H1 (cell line): ENCODE measurements at regions not wholly inside any gene's neighbourhood (a gene's known extent, or its start where the extent isn't known, plus 50 kb on each side); places are given as distances from the start of the nearest gene placed in this dataset.

ENCODE experiments used
- CTCF ChIA-PET: fragments of 300-600 bp; sonication (Branson Sonifier 250); formaldehyde crosslinking; loops from one replicate; lab custom pipeline; 2021; ENCODE audit not compliant: partially characterized antibody; lab: Charles Lee
- POLR2A ChIA-PET: fragments of 300-600 bp; sonication (Branson Sonifier 250); formaldehyde crosslinking; loops from one replicate; lab custom pipeline; 2021; ENCODE audit warnings: inconsistent platforms; ENCODE audit not compliant: partially characterized antibody; lab: Charles Lee
- DNase-seq, 2 experiments: peaks; one replicate each; pipeline versions ENCODE4 v3.0.0 to v3.0.0-alpha.2; 2010 to 2022; ENCODE audit warnings: low spot score in 2 of 2, low read depth in 1 of 2, mixed read lengths in 1 of 2
- FAIRE-seq: peaks from 2 replicates; lab custom pipeline; 2011; peaks lifted over from hg19 to GRCh38; lab: Jason Lieb, UNC
- H2AFZ ChIP-seq: 2 replicates; pipeline ENCODE4 v1.8.1; 2012; ENCODE audit warnings: low read length, inconsistent platforms
- H2AK5ac ChIP-seq: 2 replicates; pipeline ENCODE4 v1.6.1; 2013; ENCODE audit warnings: low read depth, low read length
- H2BK120ac ChIP-seq: replicated peaks from 2 replicates; pipeline ENCODE3; 2013; ENCODE audit warnings: low read depth, low read length, inconsistent platforms
- H2BK12ac ChIP-seq: 2 replicates; pipeline ENCODE4 v1.6.1; 2013; ENCODE audit warnings: low read depth, low read length
- H2BK15ac ChIP-seq: 2 replicates; pipeline ENCODE4 v1.6.1; 2013; ENCODE audit warnings: low read length
- H2BK20ac ChIP-seq: 2 replicates; pipeline ENCODE4 v1.6.1; 2013; ENCODE audit warnings: low read length
- H2BK5ac ChIP-seq: 2 replicates; pipeline ENCODE4 v1.6.1; 2013; ENCODE audit warnings: low read depth, low read length
- H3K14ac ChIP-seq: 2 replicates; pipeline ENCODE4 v1.6.1; 2013; ENCODE audit warnings: inconsistent platforms; ENCODE audit not compliant: insufficient read length
- H3K18ac ChIP-seq: 2 replicates; pipeline ENCODE4 v1.6.1; 2013; ENCODE audit warnings: low read length; ENCODE audit errors: extremely low read depth
- H3K23ac ChIP-seq: 2 replicates; pipeline ENCODE4 v1.6.1; 2013; ENCODE audit warnings: inconsistent platforms; ENCODE audit not compliant: insufficient read length
- H3K23me2 ChIP-seq: 2 replicates; pipeline ENCODE4 v1.6.1; 2013; ENCODE audit warnings: low read depth, low read length
- H3K27ac ChIP-seq: 2 replicates; pipeline ENCODE4 v1.6.1; 2011; ENCODE audit warnings: low read depth, low read length, inconsistent platforms
- H3K27me3 ChIP-seq, 4 experiments: replicated peaks in 1 of 4; 1 replicate in 1 of 4; 2 replicates in 3 of 4; pipeline versions ENCODE4 v1.6.1 to v1.8.1; 2011 to 2013; ENCODE audit warnings: low read length in 3 of 4, mild to moderate bottlenecking in 3 of 4, inconsistent platforms in 2 of 4, mixed read lengths in 2 of 4, moderate library complexity in 1 of 4; ENCODE audit not compliant: control insufficient read depth in 3 of 4, insufficient read depth in 3 of 4; ENCODE audit errors: extremely low read depth in 1 of 4
- H3K36me3 ChIP-seq, 4 experiments: 2 replicates each; pipeline versions ENCODE4 v1.6.1 to v1.8.1; 2011 to 2013; ENCODE audit warnings: mild to moderate bottlenecking in 4 of 4, low read length in 3 of 4, moderate library complexity in 2 of 4, control low read depth in 1 of 4, inconsistent platforms in 1 of 4; ENCODE audit not compliant: insufficient read depth in 4 of 4, control insufficient read depth in 2 of 4
- H3K4ac ChIP-seq: replicated peaks from 2 replicates; pipeline ENCODE3; 2013; ENCODE audit warnings: low read length, low read depth, mixed read lengths, inconsistent platforms; ENCODE audit not compliant: insufficient read length
- H3K4me1 ChIP-seq, 4 experiments: replicated peaks in 1 of 4; 1 replicate in 1 of 4; 2 replicates in 3 of 4; pipeline versions ENCODE4 v1.6.1 to v1.8.1; 2011 to 2013; ENCODE audit warnings: low read length in 3 of 4, inconsistent platforms in 2 of 4, mixed read lengths in 1 of 4; ENCODE audit not compliant: insufficient read depth in 4 of 4, control insufficient read depth in 3 of 4
- H3K4me2 ChIP-seq, 2 experiments: 2 replicates each; pipeline versions ENCODE4 v1.6.1 to v1.8.1; 2011 to 2013; ENCODE audit warnings: low read depth in 2 of 2, low read length in 2 of 2, control low read depth in 1 of 2, inconsistent platforms in 1 of 2, mild to moderate bottlenecking in 1 of 2; ENCODE audit not compliant: insufficient read depth in 1 of 2
- H3K4me3 ChIP-seq, 4 experiments: fragments of 200-600, 300-600 bp in 1 of 4; sonication (generic), shearing (Covaris generic), sonication (Bioruptor Twin) in 1 of 4; 2 replicates each; pipeline versions ENCODE4 v1.5.1 to v1.8.1; 2011 to 2016; ENCODE audit warnings: low read length in 4 of 4, low read depth in 3 of 4, control low read depth in 2 of 4, inconsistent platforms in 2 of 4, mild to moderate bottlenecking in 2 of 4, mixed read lengths in 1 of 4, moderate library complexity in 1 of 4; ENCODE audit not compliant: insufficient read depth in 2 of 4; ENCODE audit errors: extremely low read depth in 1 of 4
- H3K56ac ChIP-seq: replicated peaks from 2 replicates; pipeline ENCODE3; 2013; ENCODE audit warnings: low read depth, mild to moderate bottlenecking, mixed read lengths, low read length, inconsistent platforms; ENCODE audit not compliant: insufficient read length
- H3K79me1 ChIP-seq: 2 replicates; pipeline ENCODE4 v1.6.1; 2013; ENCODE audit warnings: low read depth, low read length, control low read depth
- H3K79me2 ChIP-seq, 2 experiments: 2 replicates each; pipeline versions ENCODE4 v1.6.1 to v1.8.1; 2012 to 2013; ENCODE audit warnings: low read length in 2 of 2, mild to moderate bottlenecking in 2 of 2, inconsistent platforms in 1 of 2; ENCODE audit not compliant: insufficient read depth in 2 of 2, control insufficient read depth in 1 of 2
- H3K9ac ChIP-seq, 4 experiments: replicated peaks in 1 of 4; 1 replicate in 1 of 4; 2 replicates in 3 of 4; pipeline versions ENCODE4 v1.6.1 to v1.8.1; 2011 to 2013; ENCODE audit warnings: low read depth in 3 of 4, low read length in 3 of 4, control low read depth in 2 of 4, mild to moderate bottlenecking in 2 of 4, moderate library complexity in 2 of 4, inconsistent platforms in 1 of 4; ENCODE audit errors: extremely low read depth in 1 of 4
- H3K9me3 ChIP-seq, 2 experiments: 2 replicates each; pipeline versions ENCODE4 v1.6.1 to v1.8.1; 2012 to 2013; ENCODE audit warnings: mild to moderate bottlenecking in 2 of 2, moderate library complexity in 2 of 2, control low read depth in 1 of 2, inconsistent platforms in 1 of 2, low read depth in 1 of 2, low read length in 1 of 2, mixed read lengths in 1 of 2; ENCODE audit not compliant: insufficient read depth in 2 of 2
- H4K20me1 ChIP-seq, 2 experiments: replicated peaks in 1 of 2; 2 replicates each; pipeline versions ENCODE3 to v1.8.1; 2011 to 2013; ENCODE audit warnings: inconsistent platforms in 2 of 2, low read length in 2 of 2, mild to moderate bottlenecking in 1 of 2; ENCODE audit not compliant: insufficient read depth in 2 of 2, control insufficient read depth in 1 of 2
- H4K5ac ChIP-seq: 2 replicates; pipeline ENCODE4 v1.6.1; 2013; ENCODE audit warnings: low read length, low read depth, mixed read lengths, inconsistent platforms; ENCODE audit not compliant: insufficient read length
- H4K8ac ChIP-seq: 2 replicates; pipeline ENCODE4 v1.8.0; 2013; ENCODE audit warnings: mild to moderate bottlenecking, moderate library complexity, low read length, inconsistent platforms; ENCODE audit not compliant: insufficient read depth; ENCODE audit errors: extremely low read depth
- H4K91ac ChIP-seq: replicated peaks from 2 replicates; pipeline ENCODE3; 2013; ENCODE audit warnings: low read length, mixed read lengths, inconsistent platforms; ENCODE audit not compliant: insufficient read length
- BRCA1 ChIP-seq: IDR thresholded peaks from 2 replicates; pipeline ENCODE4 v1.6.1; 2012; ENCODE audit warnings: low read depth, low read length, improper control_type of control experiment
- CREB1 ChIP-seq: IDR thresholded peaks from 2 replicates; pipeline ENCODE4 v1.6.1; 2012; ENCODE audit warnings: inconsistent platforms
- HDAC2 ChIP-seq, 2 experiments: fragments of 300-600 bp in 1 of 2; sonication (generic) in 1 of 2; IDR thresholded peaks; 2 replicates each; pipeline ENCODE4 v1.6.1; 2011 to 2012; ENCODE audit warnings: low read depth in 2 of 2, low read length in 2 of 2, mild to moderate bottlenecking in 2 of 2, moderate library complexity in 2 of 2, borderline replicate concordance in 1 of 2, inconsistent platforms in 1 of 2
- NANOG ChIP-seq: IDR thresholded peaks from 2 replicates; pipeline ENCODE4 v1.6.1; 2011; ENCODE audit warnings: low read length, low read depth, mild to moderate bottlenecking, inconsistent platforms; ENCODE audit not compliant: insufficient read depth, poor library complexity, severe bottlenecking
- POLR2A ChIP-seq, 2 experiments: IDR thresholded peaks; 1 replicate in 1 of 2; 2 replicates in 1 of 2; pipeline ENCODE4 v1.6.1; 2011; ENCODE audit warnings: low read depth in 2 of 2, low read length in 2 of 2, mild to moderate bottlenecking in 2 of 2; ENCODE audit errors: control extremely low read depth in 1 of 2
- RFX5 ChIP-seq: IDR thresholded peaks from 2 replicates; pipeline ENCODE4 v1.6.1; 2011; ENCODE audit warnings: low read depth, low read length, improper control_type of control experiment, borderline replicate concordance
- SAP30 ChIP-seq: fragments of 300-600 bp; sonication (generic); IDR thresholded peaks from 2 replicates; pipeline ENCODE4 v1.7.1; 2012; ENCODE audit warnings: low read length, moderate library complexity, mild to moderate bottlenecking, inconsistent platforms; ENCODE audit not compliant: insufficient read depth, insufficient replicate concordance
- SRF ChIP-seq: IDR thresholded peaks from 2 replicates; pipeline ENCODE4 v1.6.1; 2011; ENCODE audit warnings: mild to moderate bottlenecking, low read depth, low read length, moderate library complexity
- whole genome bisulfite sequencing, 2 experiments: shearing (Covaris generic) in 1 of 2; methylation state at CpG; one replicate each; pipeline versions ENCODE4 v1.1.6 to v1.1.7; 2013 to 2015; ENCODE audit warnings: low lambda C conversion rate in 2 of 2, mixed read lengths in 2 of 2, inconsistent platforms in 1 of 2, low coverage in 1 of 2, missing lambda C conversion rate in 1 of 2; ENCODE audit not compliant: insufficient replicate concordance in 2 of 2, insufficient coverage in 1 of 2, insufficient read length in 1 of 2; ENCODE audit errors: extremely low coverage in 1 of 2, missing lambda C conversion rate in 1 of 2; 5-methylcytosine and 5-hydroxymethylcytosine counted together

- Histone ChIP-seq H2BK20ac (peak overlapping the region; percentile 80), H3K4me2 (no peak overlapping the region), H3K14ac (no peak overlapping the region), H3K18ac (0 out of 2 replicates have a peak overlapping the region, but pooled peaks have one; percentile 2), H3K27ac (no peak overlapping the region), H3K9me3 (no peaks in the 10 kb centered on the region), H3K79me2 (no peaks in the 10 kb centered on the region), H3K9ac (no peak overlapping the region), H3K4me3 (no peak overlapping the region), H3K36me3 (no peaks in the 10 kb centered on the region), H3K79me1 (no peaks in the 10 kb centered on the region), H4K8ac (no peak overlapping the region), H3K23ac (no peak overlapping the region)
- DNase-seq, result no peak
- CTCF ChIA-PET, result interaction anchor here (0.7 to 1.1 kb wide), 4 partner anchors 12 to 38 kb away, joined by 3 read pairs; no protein-coding TSS in a partner anchor
- WGBS, 2 experiments, result 80% methylated on average over 2 of the region's 2 CpGs; no CpG with 5 or more reads in 1 of the 2 experiments
- TF ChIP-seq NANOG (no peak), CREB1 (no peak), RFX5 (no peak), SRF (no peak), HDAC2 (IDR thresholded peaks at IDR 0.05; ENCODE audit: borderline replicate concordance in 1 of 2, low read depth in 2 of 2, low read length in 2 of 2) (no peak), POLR2A (IDR thresholded peaks at IDR 0.05; ENCODE audit: control extremely low read depth in 1 of 2, low read depth in 2 of 2, low read length in 2 of 2) (no peak), BRCA1 (no peak), SAP30 (no peak)
- TF ChIP-seq, all 59 proteins: peak for 0
- H3K56ac ChIP-seq, result no peak overlapping the region
- H4K5ac ChIP-seq, result no peak overlapping the region
- peak overlapping the region; percentile 47 for H3K4ac ChIP-seq
- H2BK120ac ChIP-seq, result peak overlapping the region; percentile 98
- H3K4me1 ChIP-seq, result no peaks in the 10 kb centered on the region
- POLR2A ChIA-PET, result interaction anchor here (0.6 to 1.4 kb wide), 4 partner anchors 11 to 333 kb away, joined by 3 to 4 read pairs (median 3); no protein-coding TSS in a partner anchor
- H2AK5ac ChIP-seq, result peak overlapping the region; percentile 2; the same call in 1 of the 2 replicates
- H2BK15ac ChIP-seq, result no peak overlapping the region
- H3K27me3 ChIP-seq, result no peaks in the 10 kb centered on the region
- no peak overlapping the region for H2AFZ ChIP-seq
- 0 out of 2 replicates have a peak overlapping the region, but pooled peaks have one; percentile 18 for H2BK5ac ChIP-seq
- H4K91ac ChIP-seq, result peak overlapping the region; percentile 69
- FAIRE-seq, result no peak
- H4K20me1 ChIP-seq, result no peaks in the 10 kb centered on the region
- no peaks in the 10 kb centered on the region for H3K23me2 ChIP-seq
- H2BK12ac ChIP-seq, result peak overlapping the region; percentile 70; the same call in 1 of the 2 replicates
These were observed 121.0 kb downstream of the AKR1D1 start for GRCh38 chr7:138196971-138197896.
